GM12891 (cell line): ENCODE measurements at regions not wholly inside any gene's neighbourhood (a gene's known extent, or its start where the extent isn't known, plus 50 kb on each side); places are given as distances from the start of the nearest gene placed in this dataset.

Experiments
- DNase-seq: peaks from one replicate; pipeline ENCODE4 v3.0.0; 2011; ENCODE audit warnings: low spot score; ENCODE audit not compliant: insufficient read length
- FAIRE-seq: peaks from 2 replicates; lab custom pipeline; 2011; peaks lifted over from hg19 to GRCh38; lab: Jason Lieb, UNC
- PAX5 ChIP-seq: IDR thresholded peaks from 2 replicates; pipeline ENCODE4 v1.6.1; 2011; ENCODE audit warnings: low read length, moderate library complexity, mild to moderate bottlenecking; ENCODE audit not compliant: insufficient read depth, severe bottlenecking
- POLR2A ChIP-seq: IDR thresholded peaks from 2 replicates; pipeline ENCODE4 v1.6.1; 2011; ENCODE audit warnings: low read depth, low read length, control low read depth
- POLR2AphosphoS5 ChIP-seq: IDR thresholded peaks from 2 replicates; pipeline ENCODE4 v1.6.1; 2011; ENCODE audit warnings: low read depth, low read length, control low read depth
- POU2F2 ChIP-seq: IDR thresholded peaks from 2 replicates; pipeline ENCODE4 v1.6.1; 2011; ENCODE audit warnings: low read depth, mild to moderate bottlenecking, control low read depth, low read length, moderate library complexity
- SPI1 ChIP-seq: IDR thresholded peaks from 2 replicates; pipeline ENCODE4 v1.6.1; 2011; ENCODE audit warnings: low read depth, low read length, control low read depth
- TAF1 ChIP-seq: IDR thresholded peaks from 2 replicates; pipeline ENCODE4 v1.6.1; 2011; ENCODE audit warnings: low read depth, low read length, control low read depth

- no peak for FAIRE-seq
- no peak for DNase-seq
- no peak for TF ChIP-seq POLR2AphosphoS5
- no peak for TF ChIP-seq POU2F2
- no peak for TF ChIP-seq POLR2A
- no peak for TF ChIP-seq SPI1
- no peak for TF ChIP-seq TAF1
- TF ChIP-seq PAX5, result no peak
These were observed 247.6 kb downstream of the RDH14 start for GRCh38 chr2:18312818-18313217.

DNA sequence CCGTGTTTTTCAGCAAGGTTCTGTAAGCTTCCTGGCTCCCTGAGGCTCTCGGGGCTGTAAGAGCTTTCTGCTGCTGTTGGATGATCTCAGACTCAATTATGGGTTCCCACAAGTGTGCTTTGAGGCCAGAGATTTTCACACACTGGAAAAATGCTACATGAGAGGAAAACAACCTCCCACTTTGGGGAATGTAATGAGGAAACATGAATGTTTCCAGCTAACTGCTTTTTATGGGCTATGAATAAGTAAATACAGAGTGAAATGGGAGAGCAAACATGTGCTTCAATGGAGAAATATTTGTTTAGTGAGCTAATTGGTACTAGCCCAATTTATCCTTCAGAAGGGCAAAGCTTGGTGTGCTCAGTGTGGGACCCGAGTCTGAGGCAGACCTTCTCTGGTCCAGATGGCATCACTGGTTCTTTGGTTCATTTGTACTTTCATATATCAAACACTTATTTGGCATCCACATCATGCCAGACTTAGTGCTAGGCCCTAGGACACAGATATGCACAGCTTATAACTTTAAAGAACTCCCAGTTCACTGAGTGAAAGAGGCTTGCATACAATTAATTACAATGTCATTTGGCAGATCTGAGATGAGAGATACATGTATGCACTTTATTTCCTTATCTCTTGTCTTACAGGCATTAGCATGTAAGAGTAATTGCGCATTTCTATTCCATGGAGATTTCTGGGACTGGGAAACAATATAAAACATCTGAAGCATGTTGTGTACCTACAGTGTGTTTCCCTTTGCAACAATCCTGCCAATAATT lies 248.8 kb downstream of the RDH14 start:
- DNase-seq (no peak), FAIRE-seq (no peak)
- TF ChIP-seq POU2F2 (no peak), POLR2A (no peak), SPI1 (no peak)

GRCh38 chr2:18309627-18310026 lies 250.8 kb downstream of the RDH14 start:
- TF ChIP-seq POLR2AphosphoS5 (no peak), POLR2A (no peak), TAF1 (no peak), SPI1 (no peak), POU2F2 (no peak), PAX5 (no peak)
- FAIRE-seq (no peak), DNase-seq (no peak)

DNA sequence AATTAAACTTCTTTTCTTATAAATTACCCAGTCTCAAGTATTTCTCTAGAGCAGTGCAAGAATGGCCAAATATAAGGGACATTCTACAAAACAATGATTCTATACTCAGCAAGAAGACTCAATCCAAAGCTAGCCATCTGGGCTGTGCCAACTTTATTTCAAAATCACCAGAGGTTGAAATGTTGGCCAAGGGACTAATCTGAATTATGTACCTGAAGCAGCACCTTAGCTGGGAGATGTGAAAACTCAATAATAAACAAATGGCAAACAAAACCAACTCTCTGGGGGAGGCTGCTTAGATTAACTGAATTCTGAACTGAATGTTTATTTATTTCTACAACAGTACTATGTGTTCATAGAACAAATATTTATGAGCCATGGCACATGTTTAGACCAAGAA lies 251.3 kb downstream of the RDH14 start:
- no peak for DNase-seq
- TF ChIP-seq SPI1 (no peak), TAF1 (no peak), POLR2A (no peak), POLR2AphosphoS5 (no peak), PAX5 (no peak), POU2F2 (no peak)
- FAIRE-seq, result no peak

DNA sequence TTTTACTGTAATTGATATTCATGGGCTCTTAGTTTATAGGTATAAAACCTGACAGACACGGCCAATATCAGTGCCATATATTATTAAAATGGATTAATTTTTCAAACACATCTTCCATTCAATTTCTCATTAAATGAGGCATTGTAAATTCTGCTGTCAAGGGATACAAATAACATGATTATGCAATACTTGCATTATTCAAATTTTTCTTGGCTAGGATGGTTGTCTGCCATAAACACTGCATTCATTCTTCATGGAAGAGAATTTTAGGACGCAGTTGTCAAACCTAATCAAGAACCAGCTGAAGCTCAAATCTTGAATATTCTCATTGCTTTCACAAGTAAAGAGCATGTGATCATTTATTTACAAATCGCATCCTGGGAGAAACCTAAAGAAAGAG lies 255.6 kb downstream of the RDH14 start:
- no peak for TF ChIP-seq PAX5
- no peak for TF ChIP-seq SPI1
- no peak for TF ChIP-seq TAF1
- no peak for TF ChIP-seq POLR2AphosphoS5
- no peak for TF ChIP-seq POU2F2
- no peak for TF ChIP-seq POLR2A
- FAIRE-seq (no peak), DNase-seq (no peak)

DNA sequence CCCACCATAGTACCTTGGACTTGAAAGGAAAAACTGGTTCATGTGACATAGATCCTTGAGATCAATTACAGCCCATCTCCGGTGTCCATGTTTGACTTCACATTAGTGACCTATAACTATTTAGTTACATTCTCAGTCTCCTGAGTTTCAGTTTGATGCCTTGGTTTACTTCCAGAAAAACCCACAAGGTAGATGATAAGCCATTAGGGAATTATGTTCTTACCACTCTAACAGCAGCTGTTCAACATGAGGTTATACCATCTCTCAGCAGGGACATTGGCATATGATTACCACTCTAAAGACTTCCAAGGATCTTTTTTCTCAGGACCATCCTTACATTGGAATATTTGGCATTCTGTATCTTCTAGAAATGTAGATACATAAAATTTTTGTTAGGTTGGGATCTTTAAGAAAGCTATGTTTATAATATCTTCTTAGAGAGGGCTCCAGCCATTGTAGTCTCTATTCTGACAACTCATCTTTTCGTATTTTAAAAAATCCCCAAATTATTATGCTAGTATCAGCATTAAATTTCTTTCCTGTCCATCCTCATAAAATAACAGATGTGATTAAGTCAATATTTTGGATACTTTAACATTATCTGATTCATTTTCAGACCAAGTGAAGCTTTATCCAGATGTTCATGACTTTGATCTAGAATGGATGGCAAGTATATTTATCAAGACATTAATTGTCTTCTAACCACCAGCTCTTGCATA lies 258.9 kb downstream of the RDH14 start:
- FAIRE-seq (no peak), DNase-seq (no peak)
- TF ChIP-seq TAF1 (no peak), POLR2AphosphoS5 (no peak), SPI1 (no peak), PAX5 (no peak), POLR2A (no peak), POU2F2 (no peak)

GRCh38 chr2:18299423-18300212 lies 260.8 kb downstream of the RDH14 start:
- TF ChIP-seq POLR2A (no peak), POLR2AphosphoS5 (no peak), SPI1 (no peak), POU2F2 (no peak), PAX5 (no peak), TAF1 (no peak)
- DNase-seq (no peak), FAIRE-seq (no peak)

GRCh38 chr2:18297534-18298058 lies 262.9 kb downstream of the RDH14 start:
- no peak for DNase-seq
- TF ChIP-seq TAF1 (no peak), SPI1 (no peak), POLR2A (no peak), POLR2AphosphoS5 (no peak), POU2F2 (no peak), PAX5 (no peak)
- no peak for FAIRE-seq

- no peak for TF ChIP-seq POLR2A
- no peak for TF ChIP-seq POLR2AphosphoS5
- no peak for TF ChIP-seq TAF1
- no peak for TF ChIP-seq POU2F2
- no peak for TF ChIP-seq SPI1
- no peak for TF ChIP-seq PAX5
- DNase-seq (no peak), FAIRE-seq (no peak)
These were observed 270.1 kb downstream of the RDH14 start for GRCh38 chr2:18290386-18290785.
